DND-41 (cell line): ENCODE measurements at regions not wholly inside any gene's neighbourhood (a gene's known extent, or its start where the extent isn't known, plus 50 kb on each side); places are given as distances from the start of the nearest gene placed in this dataset.

Experiments used
- ATAC-seq: fragments of 200-7000 bp; cut with Tn5 transposase; 3 replicates; pipeline ENCODE4 v1.9.1; 2021; ENCODE audit warnings: low read depth; ENCODE audit not compliant: insufficient read depth
- DNase-seq: peaks from one replicate; pipeline ENCODE4 v3.0.0-alpha.2; 2020
- H2AFZ ChIP-seq: 2 replicates; pipeline ENCODE4 v1.6.0; 2012; ENCODE audit warnings: low read depth, low read length
- H3K27ac ChIP-seq: 2 replicates; pipeline ENCODE4 v1.5.1; 2012; ENCODE audit warnings: low read length, inconsistent platforms
- H3K27me3 ChIP-seq: fragments of 200-600 bp; sonication (generic); 2 replicates; pipeline ENCODE4 v1.6.0; 2012; ENCODE audit warnings: low read length, mild to moderate bottlenecking, inconsistent platforms; ENCODE audit not compliant: insufficient read depth, poor library complexity
- H3K36me3 ChIP-seq: 2 replicates; pipeline ENCODE4 v1.5.1; 2012; ENCODE audit warnings: low read length, inconsistent platforms; ENCODE audit not compliant: insufficient read depth
- H3K4me1 ChIP-seq: 2 replicates; pipeline ENCODE4 v1.5.1; 2012; ENCODE audit warnings: mild to moderate bottlenecking, low read length; ENCODE audit not compliant: insufficient read depth
- H3K4me2 ChIP-seq: 2 replicates; pipeline ENCODE4 v1.6.0; 2012; ENCODE audit warnings: mild to moderate bottlenecking, moderate library complexity, low read length, inconsistent platforms; ENCODE audit not compliant: insufficient read depth
- H3K4me3 ChIP-seq, 2 experiments: fragments of 200-600 bp in 1 of 2; shearing (Covaris generic) in 1 of 2; 2 replicates each; pipeline ENCODE4 v1.5.1; 2012 to 2016; ENCODE audit warnings: inconsistent platforms in 2 of 2, low read length in 2 of 2, mild to moderate bottlenecking in 2 of 2, low read depth in 1 of 2, moderate library complexity in 1 of 2
- H3K79me2 ChIP-seq: 2 replicates; pipeline ENCODE4 v1.6.0; 2012; ENCODE audit warnings: low read length, inconsistent platforms; ENCODE audit not compliant: insufficient read depth
- H3K9ac ChIP-seq: 2 replicates; pipeline ENCODE4 v1.6.0; 2012; ENCODE audit warnings: low read depth, mild to moderate bottlenecking, inconsistent platforms, low read length, moderate library complexity
- H3K9me3 ChIP-seq: 2 replicates; pipeline ENCODE4 v1.5.1; 2012; ENCODE audit warnings: low read length, moderate library complexity, mild to moderate bottlenecking, inconsistent platforms; ENCODE audit not compliant: insufficient read depth, severe bottlenecking
- H4K20me1 ChIP-seq: 2 replicates; pipeline ENCODE4 v1.6.0; 2012; ENCODE audit warnings: low read length; ENCODE audit not compliant: insufficient read depth
- CTCF ChIP-seq: IDR thresholded peaks from 2 replicates; pipeline ENCODE4 v1.5.1; 2012; ENCODE audit warnings: borderline replicate concordance, low read length, moderate library complexity, mild to moderate bottlenecking; ENCODE audit not compliant: poor library complexity, severe bottlenecking; ENCODE audit errors: extremely low read depth
- EZH2 ChIP-seq: IDR thresholded peaks from 3 replicates; pipeline ENCODE4 v1.6.1; 2012; ENCODE audit warnings: borderline replicate concordance, low read depth, mild to moderate bottlenecking, moderate library complexity, low read length, inconsistent platforms; ENCODE audit not compliant: severe bottlenecking

GRCh38 chr10:65753532-65753931 is 1172.3 kb upstream of the LRRTM3 start:
- H4K20me1 ChIP-seq: no peaks in the 10 kb centered on the region
- H3K79me2 ChIP-seq: no peaks in the 10 kb centered on the region
- H3K36me3 ChIP-seq: no peaks in the 10 kb centered on the region
- no peak overlapping the region for H3K9ac ChIP-seq
- ATAC-seq: no peak
- H3K27ac ChIP-seq: no peak overlapping the region
- no peak overlapping the region for H3K4me3 ChIP-seq
- H3K4me2 ChIP-seq: no peak overlapping the region
- no peaks in the 10 kb centered on the region for H3K4me1 ChIP-seq
- H2AFZ ChIP-seq: no peak overlapping the region
- no peak for DNase-seq
- TF ChIP-seq EZH2 (no peak), CTCF (no peak)
- no peaks in the 10 kb centered on the region for H3K27me3 ChIP-seq
- no peaks in the 10 kb centered on the region for H3K9me3 ChIP-seq

- Histone ChIP-seq H3K27me3 (no peaks in the 10 kb centered on the region), H3K4me2 (no peak overlapping the region), H3K9me3 (no peaks in the 10 kb centered on the region), H3K4me3 (no peak overlapping the region), H3K4me1 (no peaks in the 10 kb centered on the region), H3K27ac (no peak overlapping the region), H3K79me2 (no peaks in the 10 kb centered on the region), H3K36me3 (no peaks in the 10 kb centered on the region), H4K20me1 (no peaks in the 10 kb centered on the region), H3K9ac (no peak overlapping the region), H2AFZ (no peak overlapping the region)
- DNase-seq (no peak), ATAC-seq (no peak)
- TF ChIP-seq CTCF (no peak), EZH2 (no peak)
Measured at GRCh38 chr10:65754112-65754511, 1171.7 kb upstream of the LRRTM3 start.

DNA sequence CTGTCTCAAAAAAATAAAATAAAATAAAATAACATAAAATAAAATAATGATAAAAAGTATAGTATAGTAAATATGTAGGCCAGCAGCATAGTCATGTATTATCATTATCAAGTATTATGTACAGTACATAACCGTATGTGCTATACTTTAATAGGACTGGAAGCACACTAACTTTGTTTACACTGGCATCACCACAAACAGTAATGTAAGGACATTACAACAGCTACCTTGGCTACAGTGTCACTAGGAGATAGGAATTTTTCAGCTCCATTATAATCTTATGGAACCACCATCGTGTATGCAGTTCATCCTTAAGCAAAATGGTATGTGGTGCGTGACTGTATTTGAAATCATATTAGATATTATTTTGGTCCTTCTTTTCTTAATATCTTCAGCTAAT is 1163.5 kb upstream of the LRRTM3 start:
- no peak overlapping the region for H3K4me2 ChIP-seq

More for the DNA sequence above, 1163.5 kb upstream of the LRRTM3 start:
- Histone ChIP-seq H2AFZ (no peak overlapping the region), H3K9me3 (no peaks in the 10 kb centered on the region), H4K20me1 (no peaks in the 10 kb centered on the region), H3K4me1 (no peaks in the 10 kb centered on the region), H3K79me2 (no peaks in the 10 kb centered on the region), H3K9ac (no peak overlapping the region), H3K27me3 (no peaks in the 10 kb centered on the region), H3K27ac (no peak overlapping the region), H3K4me3 (no peak overlapping the region), H3K36me3 (no peaks in the 10 kb centered on the region)
- DNase-seq (no peak), ATAC-seq (no peak)
- TF ChIP-seq EZH2 (no peak), CTCF (no peak)
